Liver (tissue), 8 donors: ENCODE measurements at regions not wholly inside any gene's neighbourhood (a gene's known extent, or its start where the extent isn't known, plus 50 kb on each side); places are given as distances from the start of the nearest gene placed in this dataset.

ENCODE experiments used
- DNase-seq: peaks from one replicate; pipeline ENCODE4 v3.0.0-alpha.2; 2017; ENCODE audit warnings: low spot score
- H3K27ac ChIP-seq, 2 donors: one replicate each; pipeline ENCODE4 v1.7.0; 2013; ENCODE audit warnings: inconsistent platforms in 2 of 2, low read length in 2 of 2, control low read depth in 1 of 2, low read depth in 1 of 2, mild to moderate bottlenecking in 1 of 2
- H3K27me3 ChIP-seq, 4 donors: one replicate each; pipeline versions ENCODE4 v1.6.1 to v1.7.0; 2013; ENCODE audit warnings: low read length in 3 of 4, inconsistent platforms in 1 of 4, mild to moderate bottlenecking in 1 of 4, moderate library complexity in 1 of 4; ENCODE audit not compliant: control insufficient read depth in 4 of 4, insufficient read depth in 4 of 4
- H3K36me3 ChIP-seq, 4 donors: one replicate each; pipeline versions ENCODE4 v1.6.1 to v1.7.0; 2013; ENCODE audit warnings: low read length in 3 of 4, mild to moderate bottlenecking in 3 of 4, low read depth in 1 of 4, moderate library complexity in 1 of 4; ENCODE audit not compliant: control insufficient read depth in 4 of 4, insufficient read depth in 3 of 4
- H3K4me1 ChIP-seq, 4 donors: one replicate each; pipeline versions ENCODE4 v1.6.1 to v1.7.0; 2013; ENCODE audit warnings: low read length in 3 of 4, mild to moderate bottlenecking in 3 of 4, moderate library complexity in 1 of 4; ENCODE audit not compliant: control insufficient read depth in 4 of 4, insufficient read depth in 4 of 4
- H3K4me3 ChIP-seq, 3 donors: one replicate each; pipeline versions ENCODE4 v1.6.1 to v1.7.0; 2013; ENCODE audit warnings: low read length in 3 of 3, control low read depth in 1 of 3, low read depth in 1 of 3, mild to moderate bottlenecking in 1 of 3
- H3K9ac ChIP-seq, 2 donors: one replicate each; pipeline ENCODE4 v1.7.0; 2013; ENCODE audit warnings: low read length in 2 of 2, mild to moderate bottlenecking in 2 of 2, moderate library complexity in 2 of 2, control low read depth in 1 of 2, low read depth in 1 of 2
- H3K9me3 ChIP-seq, 4 donors: one replicate each; pipeline versions ENCODE4 v1.6.1 to v1.7.0; 2013; ENCODE audit warnings: low read length in 3 of 4; ENCODE audit not compliant: control insufficient read depth in 4 of 4
- ATF3 ChIP-seq: IDR thresholded peaks from 2 replicates; pipeline ENCODE4 v1.6.1; 2016; ENCODE audit warnings: antibody characterized with exemption
- EGR1 ChIP-seq, 2 donors: IDR thresholded peaks; 2 replicates each; pipeline ENCODE4 v1.6.1; 2016 to 2018; ENCODE audit warnings: antibody characterized with exemption in 2 of 2, low read depth in 2 of 2
- GABPA ChIP-seq, 2 donors: IDR thresholded peaks in 1 of 2; conservative IDR thresholded peaks in 1 of 2; 2 replicates each; pipeline ENCODE4 v1.6.1; 2016; ENCODE audit warnings: antibody characterized with exemption in 2 of 2, mild to moderate bottlenecking in 1 of 2, moderate library complexity in 1 of 2
- HNF4A ChIP-seq, 2 donors: conservative IDR thresholded peaks; 2 replicates each; pipeline ENCODE4 v1.6.1; 2016; ENCODE audit warnings: antibody characterized with exemption in 2 of 2, mild to moderate bottlenecking in 2 of 2
- HNF4G ChIP-seq: IDR thresholded peaks from 2 replicates; pipeline ENCODE4 v1.6.1; 2016; ENCODE audit warnings: antibody characterized with exemption
- NR2F2 ChIP-seq: IDR thresholded peaks from 2 replicates; pipeline ENCODE4 v1.6.1; 2016; ENCODE audit warnings: antibody characterized with exemption
- ZBTB33 ChIP-seq: IDR thresholded peaks from 2 replicates; pipeline ENCODE4 v1.6.1; 2016; ENCODE audit warnings: antibody characterized with exemption
- WGBS: extraction: QIAGEN DNeasy Blood & Tissue Kit; methylation state at CpG from one replicate; pipeline ENCODE4 v1.1.7; 2013; 5-methylcytosine and 5-hydroxymethylcytosine counted together
- TF ChIP-seq, protein P1 (sequence below): IDR thresholded peaks from 2 replicates; pipeline ENCODE4 v1.6.1; 2016; ENCODE audit warnings: antibody characterized with exemption, mild to moderate bottlenecking
- TF ChIP-seq, protein P2 (sequence below): IDR thresholded peaks from 2 replicates; pipeline ENCODE4 v1.6.1; 2016; ENCODE audit warnings: antibody characterized with exemption
- TF ChIP-seq, protein P3 (sequence below): fragments of 150-350 bp; IDR thresholded peaks from 2 replicates; pipeline ENCODE4 v1.5.1; 2017; ENCODE audit warnings: improper control_type of control experiment, low read depth, low read length; ENCODE audit not compliant: missing input control
- donor health status: healthy.
- donor health status: healthy.
- donor health status: healthy.
- donor health status: healthy.
- donor health status: healthy.

GRCh38 chr10:131683281-131683861, 217.4 kb upstream of the PPP2R2D start:
- Histone ChIP-seq H3K27me3 (no peaks in the 10 kb centered on the region), H3K4me3 (no peak overlapping the region), H3K36me3 (no peaks in the 10 kb centered on the region), H3K9me3 (peaks cover 0 to 4% (median 0%) of the 10 kb centered on the region in 4 donors), H3K4me1 (no peaks in the 10 kb centered on the region), H3K9ac (no peak overlapping the region), H3K27ac (no peak overlapping the region)
- WGBS = 82% methylated on average over 21 of the region's 21 CpGs
- TF ChIP-seq, protein P1, sequence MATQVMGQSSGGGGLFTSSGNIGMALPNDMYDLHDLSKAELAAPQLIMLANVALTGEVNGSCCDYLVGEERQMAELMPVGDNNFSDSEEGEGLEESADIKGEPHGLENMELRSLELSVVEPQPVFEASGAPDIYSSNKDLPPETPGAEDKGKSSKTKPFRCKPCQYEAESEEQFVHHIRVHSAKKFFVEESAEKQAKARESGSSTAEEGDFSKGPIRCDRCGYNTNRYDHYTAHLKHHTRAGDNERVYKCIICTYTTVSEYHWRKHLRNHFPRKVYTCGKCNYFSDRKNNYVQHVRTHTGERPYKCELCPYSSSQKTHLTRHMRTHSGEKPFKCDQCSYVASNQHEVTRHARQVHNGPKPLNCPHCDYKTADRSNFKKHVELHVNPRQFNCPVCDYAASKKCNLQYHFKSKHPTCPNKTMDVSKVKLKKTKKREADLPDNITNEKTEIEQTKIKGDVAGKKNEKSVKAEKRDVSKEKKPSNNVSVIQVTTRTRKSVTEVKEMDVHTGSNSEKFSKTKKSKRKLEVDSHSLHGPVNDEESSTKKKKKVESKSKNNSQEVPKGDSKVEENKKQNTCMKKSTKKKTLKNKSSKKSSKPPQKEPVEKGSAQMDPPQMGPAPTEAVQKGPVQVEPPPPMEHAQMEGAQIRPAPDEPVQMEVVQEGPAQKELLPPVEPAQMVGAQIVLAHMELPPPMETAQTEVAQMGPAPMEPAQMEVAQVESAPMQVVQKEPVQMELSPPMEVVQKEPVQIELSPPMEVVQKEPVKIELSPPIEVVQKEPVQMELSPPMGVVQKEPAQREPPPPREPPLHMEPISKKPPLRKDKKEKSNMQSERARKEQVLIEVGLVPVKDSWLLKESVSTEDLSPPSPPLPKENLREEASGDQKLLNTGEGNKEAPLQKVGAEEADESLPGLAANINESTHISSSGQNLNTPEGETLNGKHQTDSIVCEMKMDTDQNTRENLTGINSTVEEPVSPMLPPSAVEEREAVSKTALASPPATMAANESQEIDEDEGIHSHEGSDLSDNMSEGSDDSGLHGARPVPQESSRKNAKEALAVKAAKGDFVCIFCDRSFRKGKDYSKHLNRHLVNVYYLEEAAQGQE = no peak
- no peak for DNase-seq

DNA sequence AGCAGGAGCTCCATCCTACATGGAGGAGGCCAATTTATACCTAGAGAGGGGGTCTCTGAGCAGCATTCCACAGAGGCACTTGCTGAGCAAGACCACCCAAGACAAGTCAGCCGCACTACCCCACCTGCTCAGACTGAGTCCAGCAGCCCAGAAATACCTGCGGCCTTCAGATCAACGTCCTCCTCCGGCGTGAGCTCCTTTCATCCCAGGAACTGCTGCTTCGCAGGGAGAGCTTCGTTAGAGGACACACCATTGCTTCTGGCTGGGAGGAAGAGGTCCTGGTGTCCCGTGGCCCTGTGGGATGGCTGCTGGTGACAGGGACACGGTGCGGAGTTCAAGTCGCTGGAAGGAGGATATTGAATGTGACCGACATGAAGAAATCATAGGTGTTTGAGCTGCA, 216.9 kb upstream of the PPP2R2D start:
- peaks cover 0 to 2% (median 0%) of the 10 kb centered on the region in 4 donors for H3K9me3 ChIP-seq
- WGBS = 89% methylated on average over 12 of the region's 12 CpGs
- no peak overlapping the region for H3K4me3 ChIP-seq
- no peaks in the 10 kb centered on the region for H3K36me3 ChIP-seq
- TF ChIP-seq EGR1 (IDR thresholded peaks at IDR 0.05; ENCODE audit: low read depth in 2 of 2) (no peak), ZBTB33 (no peak), HNF4A (conservative IDR thresholded peaks at IDR 0.05) (no peak), NR2F2 (no peak), GABPA (IDR thresholded peaks at IDR 0.05 in 1 of 2, conservative IDR thresholded peaks at IDR 0.05 in 1 of 2) (no peak), HNF4G (no peak), ATF3 (no peak)
- TF ChIP-seq, protein P2, sequence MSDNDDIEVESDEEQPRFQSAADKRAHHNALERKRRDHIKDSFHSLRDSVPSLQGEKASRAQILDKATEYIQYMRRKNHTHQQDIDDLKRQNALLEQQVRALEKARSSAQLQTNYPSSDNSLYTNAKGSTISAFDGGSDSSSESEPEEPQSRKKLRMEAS = no peak
- TF ChIP-seq, protein P3, sequence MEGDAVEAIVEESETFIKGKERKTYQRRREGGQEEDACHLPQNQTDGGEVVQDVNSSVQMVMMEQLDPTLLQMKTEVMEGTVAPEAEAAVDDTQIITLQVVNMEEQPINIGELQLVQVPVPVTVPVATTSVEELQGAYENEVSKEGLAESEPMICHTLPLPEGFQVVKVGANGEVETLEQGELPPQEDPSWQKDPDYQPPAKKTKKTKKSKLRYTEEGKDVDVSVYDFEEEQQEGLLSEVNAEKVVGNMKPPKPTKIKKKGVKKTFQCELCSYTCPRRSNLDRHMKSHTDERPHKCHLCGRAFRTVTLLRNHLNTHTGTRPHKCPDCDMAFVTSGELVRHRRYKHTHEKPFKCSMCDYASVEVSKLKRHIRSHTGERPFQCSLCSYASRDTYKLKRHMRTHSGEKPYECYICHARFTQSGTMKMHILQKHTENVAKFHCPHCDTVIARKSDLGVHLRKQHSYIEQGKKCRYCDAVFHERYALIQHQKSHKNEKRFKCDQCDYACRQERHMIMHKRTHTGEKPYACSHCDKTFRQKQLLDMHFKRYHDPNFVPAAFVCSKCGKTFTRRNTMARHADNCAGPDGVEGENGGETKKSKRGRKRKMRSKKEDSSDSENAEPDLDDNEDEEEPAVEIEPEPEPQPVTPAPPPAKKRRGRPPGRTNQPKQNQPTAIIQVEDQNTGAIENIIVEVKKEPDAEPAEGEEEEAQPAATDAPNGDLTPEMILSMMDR = no peak
- TF ChIP-seq, protein P1 = no peak
- H3K4me1 ChIP-seq = no peaks in the 10 kb centered on the region
- no peaks in the 10 kb centered on the region for H3K27me3 ChIP-seq
- no peak for DNase-seq
- H3K9ac ChIP-seq = no peak overlapping the region
- H3K27ac ChIP-seq = no peak overlapping the region
